GM13976 (cell line): ENCODE measurements at regions not wholly inside any gene's neighbourhood (a gene's known extent, or its start where the extent isn't known, plus 50 kb on each side); places are given as distances from the start of the nearest gene placed in this dataset.

Experiments used
- DNase-seq: peaks from one replicate; pipeline ENCODE4 v3.0.0; 2012; ENCODE audit warnings: low spot score
- in situ Hi-C: fragments of 300-500 bp; cut with MboI; formaldehyde crosslinking; loops from one replicate; pipeline ENCODE4 v1.12.0; 2022; ENCODE audit warnings: low sequenced_read_pairs, mixed read lengths, inconsistent platforms; ENCODE audit not compliant: unreplicated experiment
- TF ChIP-seq, protein P1 (sequence below): IDR thresholded peaks from 2 replicates; pipeline ENCODE4 v1.5.1; 2012; ENCODE audit warnings: borderline replicate concordance, mild to moderate bottlenecking; ENCODE audit not compliant: insufficient read depth; ENCODE audit errors: extremely low read depth, missing control alignments, control extremely low read depth

DNA sequence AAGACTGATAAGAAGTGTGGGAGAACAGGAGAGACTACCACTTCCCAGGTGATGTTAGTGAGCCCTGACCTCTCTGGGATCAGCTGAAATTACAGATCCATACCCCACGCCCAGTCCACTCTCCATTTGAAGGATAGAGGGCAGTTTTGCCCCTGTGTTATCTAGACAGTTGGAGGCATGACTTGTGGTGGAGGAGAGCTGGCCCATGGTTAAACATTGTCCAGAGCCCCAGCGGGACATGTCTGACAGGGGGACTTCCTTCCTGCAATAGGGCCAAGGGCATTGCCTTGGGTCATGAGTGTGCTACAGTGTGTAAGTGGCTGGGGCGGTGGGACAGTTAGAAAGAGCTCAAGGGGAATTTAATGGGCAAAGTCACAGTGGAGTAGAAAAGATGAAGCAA lies 181.1 kb downstream of the MID1IP1 start:
- TF ChIP-seq, protein P1, sequence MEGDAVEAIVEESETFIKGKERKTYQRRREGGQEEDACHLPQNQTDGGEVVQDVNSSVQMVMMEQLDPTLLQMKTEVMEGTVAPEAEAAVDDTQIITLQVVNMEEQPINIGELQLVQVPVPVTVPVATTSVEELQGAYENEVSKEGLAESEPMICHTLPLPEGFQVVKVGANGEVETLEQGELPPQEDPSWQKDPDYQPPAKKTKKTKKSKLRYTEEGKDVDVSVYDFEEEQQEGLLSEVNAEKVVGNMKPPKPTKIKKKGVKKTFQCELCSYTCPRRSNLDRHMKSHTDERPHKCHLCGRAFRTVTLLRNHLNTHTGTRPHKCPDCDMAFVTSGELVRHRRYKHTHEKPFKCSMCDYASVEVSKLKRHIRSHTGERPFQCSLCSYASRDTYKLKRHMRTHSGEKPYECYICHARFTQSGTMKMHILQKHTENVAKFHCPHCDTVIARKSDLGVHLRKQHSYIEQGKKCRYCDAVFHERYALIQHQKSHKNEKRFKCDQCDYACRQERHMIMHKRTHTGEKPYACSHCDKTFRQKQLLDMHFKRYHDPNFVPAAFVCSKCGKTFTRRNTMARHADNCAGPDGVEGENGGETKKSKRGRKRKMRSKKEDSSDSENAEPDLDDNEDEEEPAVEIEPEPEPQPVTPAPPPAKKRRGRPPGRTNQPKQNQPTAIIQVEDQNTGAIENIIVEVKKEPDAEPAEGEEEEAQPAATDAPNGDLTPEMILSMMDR = no peak
- DNase-seq = no peak
- in situ Hi-C loops = no loop called here

DNA sequence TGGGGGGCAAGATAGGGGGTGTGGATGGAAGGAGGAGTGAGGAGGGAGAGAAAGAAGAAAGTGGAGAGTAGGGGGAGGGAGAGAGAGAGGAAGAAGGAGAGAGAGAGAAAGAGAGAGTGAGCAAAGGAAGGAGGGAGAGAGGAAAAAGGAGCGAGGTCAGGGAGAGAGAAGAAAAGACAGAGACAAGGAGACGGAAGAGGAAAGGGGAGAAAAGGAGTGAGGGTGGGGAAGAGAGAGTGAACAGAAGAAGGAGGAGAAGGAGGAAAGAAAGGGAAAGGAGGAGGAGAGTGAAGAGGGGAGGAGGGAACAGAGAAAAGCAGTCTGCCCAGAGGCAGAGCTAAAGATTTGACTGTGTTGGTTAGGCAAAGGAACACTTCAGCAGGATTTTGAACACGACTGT lies 181.6 kb downstream of the MID1IP1 start:
- no peak for DNase-seq
- TF ChIP-seq, protein P1 = no peak
- in situ Hi-C loops = no loop called here

DNA sequence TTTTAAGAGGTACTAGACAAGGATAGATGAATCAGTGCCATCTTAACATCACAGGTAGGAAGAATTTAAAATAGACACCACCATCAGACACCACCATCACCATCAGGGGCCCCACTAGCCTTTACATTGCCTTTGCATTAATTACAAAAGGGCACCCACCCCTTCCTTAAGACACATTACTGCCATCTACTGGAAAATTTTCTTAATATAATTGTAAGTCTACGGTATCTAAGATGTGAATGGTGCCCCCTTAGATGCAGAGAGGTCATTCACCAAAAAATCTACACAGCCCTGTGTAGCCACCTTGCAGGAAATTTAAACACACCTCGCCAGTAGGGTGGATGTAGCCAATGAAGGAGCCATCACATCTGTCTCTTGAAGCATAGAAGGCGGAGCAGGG lies 184.1 kb downstream of the MID1IP1 start:
- TF ChIP-seq, protein P1 = no peak
- DNase-seq = peak; percentile 50
- in situ Hi-C loops = no loop called here

DNA sequence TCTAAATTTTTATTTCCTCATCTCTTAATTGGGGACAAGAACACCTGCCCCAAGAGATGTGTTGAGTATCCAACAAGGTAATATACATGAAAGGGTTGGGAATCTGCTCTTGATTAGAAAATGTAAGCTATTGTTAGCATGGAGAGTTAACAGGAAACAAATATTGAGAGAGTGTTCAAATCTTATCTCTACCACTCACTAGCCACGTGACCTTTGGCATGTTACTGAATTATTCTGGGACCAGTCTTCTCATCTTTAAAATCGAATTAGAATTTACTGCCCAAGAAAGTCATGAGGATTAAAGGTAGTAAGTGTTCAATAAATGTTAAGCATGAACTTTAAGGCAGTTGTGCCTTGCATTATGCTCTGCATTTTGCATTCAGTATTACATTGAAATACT lies 184.7 kb downstream of the MID1IP1 start:
- in situ Hi-C loops = no loop called here
- TF ChIP-seq, protein P1 = no peak
- no peak for DNase-seq

DNA sequence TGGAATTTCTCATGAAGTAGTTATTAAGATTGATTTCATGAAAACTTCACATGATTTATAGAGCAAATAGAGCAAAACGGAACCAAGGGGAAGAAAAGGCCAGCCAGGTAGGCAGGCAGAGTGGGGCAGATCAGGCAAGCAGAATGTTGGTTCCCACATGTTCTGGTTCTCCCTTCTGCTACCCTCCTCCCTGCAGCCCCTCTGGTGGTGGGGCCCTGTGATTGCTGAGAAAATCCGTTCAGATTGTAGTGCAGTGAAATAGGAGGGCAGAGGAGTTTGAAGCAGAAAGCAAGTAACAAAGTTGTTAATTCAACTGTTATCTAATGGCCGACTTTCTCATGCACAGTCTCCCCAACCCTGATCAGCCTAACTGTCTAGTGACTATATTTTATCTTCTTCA lies 185.3 kb downstream of the MID1IP1 start:
- DNase-seq = no peak
- TF ChIP-seq, protein P1 = no peak
- in situ Hi-C loops = no loop called here

DNA sequence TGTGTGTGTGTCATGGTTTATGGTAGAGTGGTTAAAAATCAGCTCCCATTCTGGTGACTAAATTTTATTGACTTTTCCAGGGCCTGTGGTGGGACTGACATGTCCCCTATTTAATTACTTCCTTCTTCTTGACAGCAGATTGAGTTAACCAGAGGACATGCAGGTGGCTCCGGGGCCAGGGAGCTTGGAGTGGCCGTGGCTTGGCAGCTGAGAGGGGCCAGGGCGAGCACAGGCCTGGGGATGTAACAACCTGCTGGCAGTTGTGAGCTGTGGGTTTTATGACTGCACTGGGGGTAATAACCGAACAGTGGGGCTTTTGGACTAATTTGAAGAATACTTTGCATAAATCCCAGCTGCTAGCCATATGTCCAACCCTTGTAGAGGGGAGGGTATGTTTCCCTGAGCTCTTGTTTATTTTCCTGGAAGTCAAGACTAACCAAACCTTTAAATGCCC lies 186.0 kb downstream of the MID1IP1 start:
- TF ChIP-seq, protein P1 = no peak
- in situ Hi-C loops = no loop called here
- no peak for DNase-seq

DNA sequence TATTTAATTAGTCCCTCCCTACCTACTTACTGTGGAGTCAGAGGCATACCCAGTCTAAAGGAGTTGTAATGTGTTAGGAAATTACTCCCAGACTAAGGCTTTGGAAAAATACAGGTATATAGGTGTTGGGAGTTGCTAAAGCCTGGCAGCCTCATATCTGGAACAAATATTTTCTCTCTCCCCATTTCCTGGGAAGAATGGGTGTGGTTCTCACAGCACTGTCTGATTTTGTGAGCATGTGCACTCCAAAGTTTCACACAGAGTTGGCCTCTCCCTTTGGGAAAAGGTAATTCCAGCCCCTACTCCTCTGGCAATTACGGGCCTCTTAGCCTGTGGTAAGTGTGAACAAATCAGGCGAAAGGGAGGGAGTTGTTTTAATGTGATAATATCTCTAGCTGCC lies 187.0 kb downstream of the MID1IP1 start:
- no peak for DNase-seq
- TF ChIP-seq, protein P1 = no peak
- in situ Hi-C loops = no loop called here
